ENCODE measurements at regions not wholly inside any gene's neighbourhood (a gene's known extent, or its start where the extent isn't known, plus 50 kb on each side); places are given as distances from the start of the nearest gene placed in this dataset.

- DNase-seq (ENCODE audit: low read depth), result no peak
- no peak overlapping the region for H3K4me3 ChIP-seq (ENCODE audit: low read depth, low read length)
- no peak for TF ChIP-seq CTCF (IDR thresholded peaks at IDR 0.05; ENCODE audit: control insufficient read depth, extremely low read depth, insufficient read depth)
Measured at GRCh38 chr2:207423886-207424285, 105.9 kb upstream of the CREB1 start.

GRCh38 chr2:207427986-207428385, 101.8 kb upstream of the CREB1 start:
- DNase-seq (ENCODE audit: low read depth), result no peak
- H3K4me3 ChIP-seq (ENCODE audit: low read depth, low read length), result no peak overlapping the region
- TF ChIP-seq CTCF (IDR thresholded peaks at IDR 0.05; ENCODE audit: control insufficient read depth, extremely low read depth, insufficient read depth), result no peak

GRCh38 chr2:207428573-207428972, 101.2 kb upstream of the CREB1 start:
- no peak for DNase-seq (ENCODE audit: low read depth)
- TF ChIP-seq CTCF (IDR thresholded peaks at IDR 0.05; ENCODE audit: control insufficient read depth, extremely low read depth, insufficient read depth), result no peak
- no peak overlapping the region for H3K4me3 ChIP-seq (ENCODE audit: low read depth, low read length)

GRCh38 chr2:207432453-207432852, 97.3 kb upstream of the CREB1 start:
- no peak overlapping the region for H3K4me3 ChIP-seq (ENCODE audit: low read depth, low read length)
- TF ChIP-seq CTCF (IDR thresholded peaks at IDR 0.05; ENCODE audit: control insufficient read depth, extremely low read depth, insufficient read depth), result no peak
- no peak for DNase-seq (ENCODE audit: low read depth)

- H3K4me3 ChIP-seq (ENCODE audit: low read depth, low read length), result no peak overlapping the region
- no peak for TF ChIP-seq CTCF (IDR thresholded peaks at IDR 0.05; ENCODE audit: control insufficient read depth, extremely low read depth, insufficient read depth)
- DNase-seq (ENCODE audit: low read depth), result no peak
Measured at GRCh38 chr2:207434306-207434705, 95.5 kb upstream of the CREB1 start.

GRCh38 chr2:207434899-207435465, 94.8 kb upstream of the CREB1 start:
- no peak for TF ChIP-seq CTCF (IDR thresholded peaks at IDR 0.05; ENCODE audit: control insufficient read depth, extremely low read depth, insufficient read depth)
- no peak for DNase-seq (ENCODE audit: low read depth)
- H3K4me3 ChIP-seq (ENCODE audit: low read depth, low read length), result no peak overlapping the region

GRCh38 chr2:207437136-207437523, 92.6 kb upstream of the CREB1 start:
- no peak for DNase-seq (ENCODE audit: low read depth)
- no peak overlapping the region for H3K4me3 ChIP-seq (ENCODE audit: low read depth, low read length)
- TF ChIP-seq CTCF (IDR thresholded peaks at IDR 0.05; ENCODE audit: control insufficient read depth, extremely low read depth, insufficient read depth), result no peak
